Dermis microvascular lymphatic vessel endothelial cell (primary cell): ENCODE measurements at regions not wholly inside any gene's neighbourhood (a gene's known extent, or its start where the extent isn't known, plus 50 kb on each side); places are given as distances from the start of the nearest gene placed in this dataset.
A peak's percentile ranks its signal among the peaks of the same experiment; 100 is the strongest.

ENCODE experiments used
- DNase-seq, 2 donors: peaks; one replicate each; pipeline versions ENCODE4 v3.0.0 to v3.0.0-alpha.2; 2010; ENCODE audit warnings: low read depth in 2 of 2

DNA sequence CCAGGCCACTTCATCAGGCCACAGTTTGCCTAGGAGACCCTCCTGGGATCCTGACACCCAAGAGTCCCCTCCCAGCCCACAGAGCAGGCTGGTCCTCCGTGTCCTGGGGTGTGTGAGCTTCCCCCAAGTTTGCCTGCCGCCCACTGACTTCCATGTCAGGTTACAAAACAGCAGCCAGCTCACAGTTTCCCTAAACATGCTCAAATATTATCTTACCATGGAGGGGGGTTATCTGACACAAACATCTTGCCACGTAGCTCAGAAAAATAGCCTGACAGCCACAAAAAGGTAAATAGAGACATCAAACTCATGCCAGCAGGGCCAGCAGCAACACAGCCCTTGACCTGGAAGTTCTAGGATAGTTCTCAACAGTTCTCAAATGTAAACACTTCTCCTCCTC lies 346.5 kb downstream of the TNS1 start:
- DNase-seq: no peak

DNA sequence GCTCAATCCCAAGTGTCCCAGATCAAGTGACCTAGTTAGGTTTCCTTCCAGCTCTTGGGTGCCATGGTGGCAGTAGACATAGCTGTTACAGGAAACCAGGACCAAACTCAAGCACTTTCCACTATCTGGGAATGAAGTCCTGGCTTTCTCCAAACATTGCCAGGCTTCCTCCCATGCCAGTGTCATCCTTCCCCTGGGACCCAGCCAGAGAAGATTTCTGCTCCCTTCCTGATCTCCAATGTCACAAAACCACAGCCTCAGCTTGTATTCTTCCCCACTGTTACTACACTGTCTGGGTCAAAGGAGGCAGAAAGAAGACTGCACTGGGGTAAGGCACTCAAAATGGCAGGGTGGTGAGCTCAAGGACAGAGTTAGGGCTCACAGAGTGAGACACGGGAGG lies 347.1 kb downstream of the TNS1 start:
- DNase-seq: no peak

GRCh38 chr2:217654168-217654567 lies 348.6 kb downstream of the TNS1 start:
- DNase-seq: no peak

GRCh38 chr2:217652761-217653639 lies 349.8 kb downstream of the TNS1 start:
- DNase-seq: peak in 1 of 2 donors; percentile 2

GRCh38 chr2:217650716-217651360 lies 352.0 kb downstream of the TNS1 start:
- DNase-seq: peak; percentile 2 to 49

GRCh38 chr2:217650229-217650628 lies 352.6 kb downstream of the TNS1 start:
- DNase-seq: no peak

DNA sequence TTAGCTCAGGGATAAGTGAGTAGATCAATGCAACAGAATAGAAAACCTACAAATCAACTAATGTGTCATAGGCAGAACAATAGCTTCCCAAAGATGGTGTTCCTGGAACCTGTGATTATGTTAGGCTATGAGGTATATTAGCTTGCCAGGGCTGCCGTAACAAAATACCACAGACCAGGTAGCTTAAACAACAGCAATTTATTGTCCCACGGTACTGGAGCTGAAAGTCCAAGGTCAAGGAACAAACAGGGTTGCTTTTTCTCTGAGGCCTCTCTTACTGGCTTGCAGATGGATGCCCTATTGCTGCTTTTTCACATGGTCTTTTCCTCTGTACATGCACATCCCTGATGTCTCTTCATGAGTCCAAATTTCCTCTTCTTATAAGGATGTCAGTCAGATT lies 354.9 kb downstream of the TNS1 start:
- DNase-seq: no peak

- no peak for DNase-seq
Measured at GRCh38 chr2:217647226-217647625, 355.6 kb downstream of the TNS1 start.

GRCh38 chr2:217645896-217646295 lies 356.9 kb downstream of the TNS1 start:
- no peak for DNase-seq

GRCh38 chr2:217643789-217644301 lies 358.9 kb downstream of the TNS1 start:
- DNase-seq: no peak

GRCh38 chr2:217642944-217643343 lies 359.9 kb downstream of the TNS1 start:
- DNase-seq: no peak

DNA sequence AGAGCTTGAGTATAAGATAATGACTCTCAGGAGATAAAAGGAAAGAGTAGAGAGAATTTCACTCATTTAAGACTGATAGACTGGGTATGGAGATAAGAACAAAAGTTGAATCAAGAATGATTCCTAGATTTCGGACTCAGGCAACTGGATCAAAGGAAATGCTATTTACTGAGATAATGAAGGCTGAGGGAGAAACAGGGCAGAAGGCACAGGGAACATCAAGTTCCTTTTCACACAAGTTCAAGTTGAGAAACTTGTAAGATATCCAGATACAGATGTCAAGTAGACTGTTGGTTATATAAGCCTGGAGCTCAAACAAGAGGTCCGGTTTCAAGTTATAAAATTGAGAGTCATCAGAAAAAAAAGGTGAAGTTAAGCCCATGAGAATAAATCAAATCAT lies 360.8 kb downstream of the TNS1 start:
- DNase-seq: no peak

DNA sequence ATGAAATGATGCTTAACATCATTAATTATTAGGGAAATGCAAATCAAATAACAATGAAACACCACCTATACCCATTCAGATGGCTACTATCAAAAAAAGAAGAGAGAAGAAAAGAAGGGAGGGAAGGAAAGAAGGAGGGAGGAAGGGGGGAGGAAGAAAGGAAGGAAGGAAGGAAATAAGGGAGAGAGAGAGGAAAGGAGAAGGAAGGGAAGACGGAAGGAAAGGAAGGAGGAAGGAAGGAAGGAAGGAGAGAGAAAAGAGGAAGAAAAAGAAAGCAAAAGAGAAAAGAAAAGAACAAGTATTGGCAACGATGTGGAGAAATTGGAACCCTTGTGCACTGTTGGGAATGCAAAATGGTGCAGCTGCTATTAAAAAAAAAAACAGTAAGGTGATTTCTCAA lies 363.3 kb downstream of the TNS1 start:
- DNase-seq: no peak

DNA sequence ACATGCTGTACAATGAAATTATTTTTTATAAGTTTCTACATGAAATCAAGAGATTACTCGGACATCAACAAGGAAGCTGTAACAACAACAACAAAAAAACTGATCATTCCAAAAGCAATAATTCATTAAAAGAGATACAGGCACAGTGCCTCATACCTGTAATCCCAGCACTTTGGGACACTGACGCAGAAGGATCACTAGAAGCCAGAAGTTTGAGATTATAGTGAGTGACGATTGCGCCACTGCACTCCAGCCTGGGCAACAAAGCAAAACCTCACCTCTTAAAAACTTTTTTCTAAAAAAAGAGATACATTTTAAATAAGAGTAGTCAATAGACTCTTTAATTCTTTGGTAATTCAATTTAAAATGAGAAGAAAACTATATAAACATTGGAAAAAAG lies 364.3 kb downstream of the TNS1 start:
- DNase-seq: no peak

GRCh38 chr2:217638031-217638430 lies 364.8 kb downstream of the TNS1 start:
- DNase-seq: no peak

DNA sequence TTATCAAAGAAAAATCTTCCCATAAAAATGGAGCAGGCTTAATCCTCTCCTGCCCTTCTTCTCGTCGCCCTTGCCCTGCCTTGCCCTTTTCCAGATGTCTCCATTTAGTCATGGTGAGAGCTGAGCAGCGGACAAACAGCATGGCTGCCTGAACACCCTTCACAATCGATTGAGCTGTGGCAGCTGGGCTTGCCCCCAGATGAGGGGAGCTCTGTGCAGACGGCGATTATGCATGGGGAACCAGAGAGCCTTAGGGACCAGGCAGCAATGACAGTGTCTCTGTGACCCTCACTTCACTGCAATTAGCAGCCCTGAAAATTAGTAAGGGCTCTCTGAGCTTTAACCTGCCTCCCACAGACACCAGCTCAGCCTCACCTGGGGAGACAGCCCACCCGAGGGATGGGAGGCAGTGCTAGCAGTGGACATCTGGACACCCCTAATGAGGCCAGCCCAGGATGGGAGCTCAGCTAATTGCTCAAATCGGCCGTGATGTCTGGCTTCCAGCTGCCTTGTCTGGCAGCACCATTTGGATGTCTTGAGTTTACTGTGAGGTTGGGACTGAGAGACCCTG lies 365.7 kb downstream of the TNS1 start:
- DNase-seq: no peak

GRCh38 chr2:217636578-217636977 lies 366.2 kb downstream of the TNS1 start:
- no peak for DNase-seq

GRCh38 chr2:217634871-217635270 lies 367.9 kb downstream of the TNS1 start:
- no peak for DNase-seq

DNA sequence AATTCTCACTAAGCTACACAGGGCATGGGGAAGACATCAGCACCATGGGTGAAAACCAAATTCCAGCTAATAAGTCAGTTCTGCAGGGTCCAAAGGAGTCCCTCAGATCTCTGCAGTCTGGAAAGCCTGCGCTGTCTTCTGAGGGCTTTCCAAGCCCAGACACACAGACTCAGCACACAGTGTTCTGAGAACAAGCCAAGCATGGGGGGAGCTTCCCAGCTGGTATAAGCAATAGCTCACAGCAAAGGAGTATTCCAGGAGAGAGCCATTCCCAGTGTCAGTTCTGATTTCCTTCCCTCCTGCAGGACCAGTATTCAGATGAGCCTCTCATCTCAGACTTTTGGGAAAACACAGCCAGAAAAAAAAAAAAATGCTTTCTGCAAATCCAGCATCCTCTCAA lies 370.8 kb downstream of the TNS1 start:
- DNase-seq: no peak

- DNase-seq: no peak
Measured at GRCh38 chr2:217631115-217631514, 371.7 kb downstream of the TNS1 start.

- DNase-seq: no peak
Measured at GRCh38 chr2:217629347-217629746, 373.4 kb downstream of the TNS1 start.

- no peak for DNase-seq
Measured at GRCh38 chr2:217628061-217628460, 374.7 kb downstream of the TNS1 start.

- DNase-seq: no peak
Measured at GRCh38 chr2:217626926-217627325, 375.9 kb downstream of the TNS1 start.
